GM19238 (cell line): ENCODE measurements at regions not wholly inside any gene's neighbourhood (a gene's known extent, or its start where the extent isn't known, plus 50 kb on each side); places are given as distances from the start of the nearest gene placed in this dataset.
"Not testable (repeated sequence)": the region's sequence is repeated elsewhere in the genome, so short reads cannot be mapped to it uniquely, and the experiment has no call there.

Source experiments
- DNase-seq: peaks from one replicate; pipeline ENCODE4 v3.0.0; 2011; ENCODE audit warnings: low spot score; ENCODE audit not compliant: insufficient read length

DNA sequence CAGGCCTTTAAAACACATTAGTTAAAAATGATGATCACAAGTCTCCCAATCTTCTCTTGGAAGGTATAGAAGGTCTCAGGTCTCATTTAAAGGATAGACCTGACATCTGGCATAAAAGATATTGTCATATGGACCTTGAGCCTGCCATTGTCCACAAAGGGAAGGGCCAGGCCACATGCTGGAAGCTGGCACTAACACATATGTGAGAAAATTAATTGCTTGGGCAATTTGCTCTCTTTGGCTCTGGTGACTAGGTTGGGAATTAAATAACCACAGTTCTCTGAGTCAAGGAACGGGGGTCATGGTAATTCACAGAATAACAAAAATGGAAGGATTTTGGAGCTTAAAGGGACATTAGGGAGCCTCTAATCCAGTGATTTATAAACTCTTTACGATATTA lies 727.3 kb downstream of the BCL11A start:
- DNase-seq: no peak

DNA sequence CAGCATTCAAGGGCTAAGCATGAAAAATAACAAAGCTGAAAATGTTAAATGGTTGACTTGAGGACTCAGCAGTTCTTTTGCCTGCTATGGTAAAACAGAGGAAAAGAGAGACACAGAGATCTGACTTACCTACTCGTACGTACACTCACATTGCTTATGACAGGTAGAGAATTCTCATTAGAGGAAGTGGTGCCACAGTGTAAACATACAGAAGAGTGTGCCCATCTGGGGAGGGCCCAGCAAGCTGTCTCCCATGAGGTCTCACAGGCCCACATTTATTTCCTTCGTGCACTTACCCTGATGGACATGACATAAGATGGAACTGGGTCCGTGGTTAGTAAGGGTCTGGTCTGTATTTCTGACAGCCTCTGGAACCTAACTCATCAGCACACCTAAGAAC lies 729.1 kb downstream of the BCL11A start:
- DNase-seq: no peak

DNA sequence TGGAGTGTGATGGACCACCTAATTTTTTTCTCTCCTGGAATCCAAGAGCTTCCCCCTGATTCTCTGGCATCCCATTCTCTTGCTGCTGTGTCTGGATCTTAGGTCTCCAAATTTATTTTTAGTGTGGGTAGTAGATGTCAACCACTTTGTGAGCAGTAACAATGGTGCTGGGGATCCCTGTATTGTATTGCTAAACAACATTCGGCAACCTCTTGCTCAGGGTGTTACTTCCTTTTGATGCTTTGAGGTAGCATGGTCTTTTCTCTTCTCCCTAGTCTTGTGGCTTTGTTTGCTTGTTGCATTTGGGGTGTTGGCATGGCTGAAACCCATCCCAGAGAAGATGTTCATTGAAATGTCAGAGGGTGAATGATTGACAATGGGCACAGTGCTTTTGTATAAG lies 737.4 kb downstream of the BCL11A start:
- DNase-seq: no peak

DNA sequence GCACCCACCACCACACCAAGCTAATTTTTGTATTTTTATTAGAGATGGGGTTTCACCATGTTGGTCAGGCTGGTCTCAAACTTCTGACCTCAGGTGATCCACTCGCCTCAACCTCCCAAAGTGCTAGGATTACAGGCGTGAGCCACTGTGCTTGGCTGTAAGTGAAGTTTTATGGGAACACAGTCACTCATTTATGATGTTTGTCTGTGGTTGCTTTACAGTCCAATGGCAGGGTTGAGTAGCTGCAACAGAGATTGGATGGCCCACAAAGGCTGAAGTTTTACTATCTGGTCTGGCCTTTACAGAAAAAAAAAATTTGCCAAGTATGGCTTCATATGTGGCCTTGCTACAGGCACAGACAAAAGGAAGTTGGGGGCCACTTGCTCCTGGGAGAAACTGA lies 743.2 kb downstream of the BCL11A start:
- not testable (repeated sequence) for DNase-seq

DNA sequence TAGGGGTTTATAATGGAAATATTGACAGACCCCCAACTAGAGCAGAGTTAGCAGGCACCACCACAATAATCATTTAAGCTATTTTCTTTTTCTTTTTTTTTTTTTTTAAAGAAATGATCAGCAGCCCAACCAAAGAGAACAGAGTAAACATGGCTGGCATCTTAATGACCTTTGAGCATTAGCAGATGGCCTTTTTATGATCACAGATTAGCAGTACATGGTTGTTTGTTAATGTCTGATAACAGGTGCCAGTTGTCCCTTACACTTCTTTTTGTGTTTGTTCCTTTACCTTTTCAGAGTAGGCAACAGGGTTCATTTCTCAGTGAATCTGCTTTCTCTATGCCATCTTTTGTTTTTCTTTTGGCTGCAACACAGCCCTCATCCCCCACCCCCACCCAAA lies 747.0 kb downstream of the BCL11A start:
- DNase-seq: no peak

DNA sequence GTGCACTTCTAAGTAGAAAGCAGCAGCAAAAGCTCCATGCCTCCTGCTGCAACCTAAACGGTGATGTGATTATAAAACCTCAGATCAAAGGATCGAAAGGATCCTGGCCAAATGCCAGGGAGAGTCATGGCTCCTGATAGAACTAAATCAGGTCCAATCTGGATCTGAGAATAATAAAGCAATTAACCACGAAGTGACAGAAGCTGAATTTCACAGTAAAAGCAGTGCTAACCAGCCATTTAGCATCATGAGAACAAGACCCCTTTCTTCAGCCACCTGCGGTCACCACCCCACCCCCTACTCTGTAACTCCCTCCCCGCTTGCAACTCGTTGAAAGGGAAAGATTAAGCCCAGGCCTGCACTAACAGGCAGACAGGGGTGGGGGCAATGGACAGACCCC lies 748.7 kb downstream of the BCL11A start:
- DNase-seq: no peak

DNA sequence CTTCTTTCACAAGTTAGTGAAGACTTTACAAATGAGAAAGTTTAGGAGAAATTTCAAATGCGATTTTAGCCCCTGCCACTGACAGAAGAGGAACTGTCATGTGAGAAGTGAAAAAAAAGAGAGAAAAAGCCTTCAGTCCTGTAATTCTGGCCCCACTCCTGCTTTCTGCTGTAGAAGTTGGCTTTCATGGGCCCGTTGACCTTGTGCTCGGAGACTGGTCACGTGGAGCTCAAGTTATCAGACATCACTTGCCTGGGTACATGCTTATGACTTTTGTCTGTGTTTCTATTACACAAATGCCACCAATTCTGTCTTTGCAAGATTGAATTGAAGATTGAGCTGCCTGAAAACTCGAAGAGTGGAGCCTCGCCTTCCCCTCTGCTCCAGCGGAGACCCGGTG lies 749.9 kb downstream of the BCL11A start:
- DNase-seq: no peak

DNA sequence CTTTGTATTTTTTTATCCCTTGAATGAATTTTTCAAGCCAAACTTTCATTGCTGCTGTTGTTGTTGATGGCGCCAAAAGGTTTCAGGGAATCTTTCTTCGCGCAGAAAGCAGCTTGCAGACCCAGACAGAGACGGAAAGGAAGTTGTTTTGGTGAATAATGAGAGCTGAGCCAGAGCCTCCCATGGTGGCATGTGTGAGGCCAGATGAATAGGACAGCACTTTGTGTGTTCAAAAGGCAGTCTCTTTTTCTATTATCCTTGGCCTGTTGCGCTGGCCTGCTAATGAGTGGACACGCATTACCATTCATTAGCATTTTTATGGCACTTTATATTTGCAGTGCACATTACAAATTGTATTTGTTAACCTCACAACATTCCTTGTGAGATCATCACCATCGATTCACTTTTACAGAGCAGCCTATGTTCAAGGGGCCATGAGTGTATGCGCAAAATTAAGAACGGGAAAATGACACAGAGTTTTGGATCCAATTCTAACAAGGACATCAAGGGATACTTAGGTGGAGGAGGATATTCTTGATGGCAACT lies 754.7 kb downstream of the BCL11A start:
- DNase-seq: no peak

DNA sequence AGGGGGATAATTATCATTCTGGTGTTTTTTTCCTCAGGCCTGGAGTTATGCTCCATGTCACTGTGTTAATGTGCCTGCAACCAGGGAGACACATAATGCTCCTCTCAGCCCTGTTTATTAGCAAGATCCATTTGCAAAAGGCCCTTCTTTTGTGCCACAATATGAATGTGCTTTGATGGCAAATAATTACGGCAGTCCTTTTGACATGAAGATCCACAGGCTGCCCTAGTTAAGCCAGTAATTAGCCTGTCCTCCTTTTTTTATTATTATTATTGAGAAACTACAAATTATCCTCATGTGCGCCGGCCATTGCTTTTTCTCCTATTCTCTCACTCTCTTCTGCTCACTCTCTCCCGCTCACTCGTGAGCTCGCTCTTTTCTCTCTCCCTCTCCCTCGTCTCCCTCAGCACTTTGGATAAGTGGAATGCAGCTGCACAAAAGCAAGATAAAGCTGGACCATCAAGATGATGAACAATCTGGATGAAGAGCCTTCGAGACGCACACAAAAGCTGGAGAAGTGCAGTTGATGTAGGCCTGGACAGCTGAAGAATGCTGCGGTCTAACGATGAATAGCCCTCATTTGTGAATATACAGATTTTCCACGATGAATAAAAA lies 762.3 kb downstream of the BCL11A start:
- DNase-seq: no peak

DNA sequence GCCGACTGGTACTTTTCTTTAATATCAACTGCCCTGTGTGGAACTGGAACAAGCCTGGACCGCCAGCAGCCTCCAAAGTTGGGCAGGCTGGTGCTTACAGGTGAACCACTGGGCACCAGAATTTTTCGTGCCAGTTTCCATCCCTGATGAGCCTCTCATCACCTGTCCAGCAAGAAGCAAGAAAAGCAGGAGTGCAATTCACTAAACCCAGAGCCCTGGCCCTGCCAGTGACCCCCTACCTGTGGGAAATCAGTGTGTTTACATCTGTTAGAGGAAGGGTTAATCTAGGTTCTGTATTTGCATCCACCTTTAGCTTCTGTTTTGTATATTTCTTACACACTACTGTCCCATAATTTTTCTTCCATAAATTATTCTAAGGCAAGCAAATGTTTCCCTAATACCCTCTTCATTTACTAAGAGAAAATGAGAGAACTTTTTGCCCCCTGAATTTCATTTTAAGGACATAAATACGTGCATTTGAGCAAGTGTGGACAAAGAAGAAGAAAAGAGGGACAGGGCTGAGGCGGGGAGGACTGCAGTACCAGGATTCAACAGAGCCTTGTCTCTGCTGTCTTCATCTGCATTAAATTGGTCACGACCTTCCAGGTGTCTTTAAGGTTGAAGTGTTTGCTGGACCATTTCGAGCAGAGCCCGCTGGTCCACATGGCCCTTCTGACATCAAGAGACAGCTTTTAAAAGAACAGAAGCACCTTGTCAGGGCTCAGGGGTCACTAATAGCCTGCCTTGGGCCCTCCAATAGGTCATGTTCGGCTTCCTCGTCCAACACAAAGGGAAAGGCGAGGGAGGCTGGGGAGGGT lies 763.1 kb downstream of the BCL11A start:
- no peak for DNase-seq

DNA sequence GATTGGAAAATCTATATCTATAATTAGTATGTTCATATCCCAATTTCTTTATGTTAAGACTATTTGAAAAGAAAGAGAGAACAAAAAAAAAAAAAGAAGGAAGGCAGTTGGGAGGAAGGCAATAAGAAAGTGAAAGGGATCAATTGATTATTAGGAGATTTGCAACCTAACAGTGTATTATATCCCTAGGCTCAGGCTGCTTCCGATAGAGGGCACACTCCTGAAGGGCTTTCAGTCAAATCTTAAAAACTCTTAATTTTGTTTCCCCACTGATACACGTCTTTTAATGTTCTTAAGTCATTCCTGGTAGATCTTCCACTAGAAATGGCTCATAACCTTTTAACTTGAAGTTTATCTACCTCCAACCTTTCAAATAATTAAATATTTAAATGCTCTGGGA lies 763.9 kb downstream of the BCL11A start:
- no peak for DNase-seq

DNA sequence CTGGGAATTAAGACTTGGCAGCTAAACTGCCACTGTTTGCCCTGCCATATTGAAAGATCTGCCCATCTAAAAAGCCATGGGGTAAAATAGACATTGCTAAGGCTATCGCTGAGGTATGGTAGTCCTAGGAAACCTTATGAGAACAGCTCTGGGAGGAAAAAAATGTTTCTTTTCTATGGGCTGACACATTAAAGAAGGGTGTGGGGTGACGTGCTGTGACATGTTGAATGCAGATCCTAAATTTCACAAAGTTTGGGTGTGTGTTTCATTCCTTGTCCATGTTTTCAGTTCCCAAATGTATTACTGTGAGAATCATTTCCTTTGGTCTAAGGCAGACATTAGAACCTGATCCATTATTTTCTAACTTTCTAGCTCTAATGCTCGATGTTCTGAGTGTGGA lies 766.4 kb downstream of the BCL11A start:
- no peak for DNase-seq

DNA sequence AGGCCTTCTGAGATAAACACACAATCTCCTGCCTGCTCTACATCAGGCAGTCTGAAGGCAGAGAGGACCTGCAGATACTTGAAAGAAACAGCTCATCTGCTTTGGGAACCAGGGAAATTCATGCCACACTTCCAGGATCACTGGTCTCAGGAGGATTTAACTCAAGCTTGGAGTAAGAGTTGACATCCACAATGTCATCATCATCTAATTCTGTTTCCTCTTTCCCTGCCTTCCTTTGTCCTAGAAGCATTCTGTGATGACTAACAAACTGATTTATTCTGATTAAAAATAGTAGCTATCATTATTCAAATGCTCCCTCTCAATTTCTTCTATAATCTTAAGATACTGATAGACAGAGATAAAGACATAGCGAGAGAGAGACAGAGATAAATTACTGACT lies 766.8 kb downstream of the BCL11A start:
- DNase-seq: no peak

DNA sequence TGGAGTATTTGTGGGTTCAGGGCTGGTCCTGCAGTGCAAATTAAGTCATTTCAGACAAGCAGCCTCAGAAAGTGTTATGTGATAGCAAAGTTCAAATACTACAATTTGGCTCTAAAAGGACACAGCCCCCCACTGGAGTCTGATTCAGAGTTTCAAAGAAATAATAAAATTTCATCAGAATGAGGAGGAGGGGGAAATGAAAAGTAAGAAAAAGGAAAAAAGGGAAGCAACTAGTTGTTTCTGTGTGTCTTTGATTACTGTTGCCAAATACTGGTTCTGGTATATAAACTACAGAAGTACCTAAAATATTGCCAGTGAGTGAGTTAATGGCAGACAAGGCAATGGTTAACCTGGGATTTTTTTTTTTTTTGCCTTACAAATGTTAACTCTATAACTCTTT lies 773.9 kb downstream of the BCL11A start:
- no peak for DNase-seq

DNA sequence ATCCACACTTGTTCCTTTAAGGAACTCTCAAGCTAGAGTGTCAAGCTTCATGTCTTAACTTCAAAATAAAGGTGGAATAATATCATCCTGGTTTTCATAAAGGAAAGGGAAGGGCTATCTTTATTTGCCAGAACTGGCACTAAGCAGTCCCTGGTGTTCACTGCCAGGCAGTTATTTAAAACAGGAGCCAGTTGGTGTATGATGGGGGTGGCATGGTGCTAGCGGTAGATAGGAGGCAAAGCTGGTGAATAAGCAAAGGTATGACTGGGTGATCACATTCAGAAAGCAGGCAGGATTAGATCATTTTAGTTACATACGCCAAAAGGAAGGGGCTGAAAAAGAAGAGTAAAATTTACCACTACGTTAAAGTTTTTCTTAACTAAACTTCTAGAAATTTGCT lies 776.3 kb downstream of the BCL11A start:
- no peak for DNase-seq

DNA sequence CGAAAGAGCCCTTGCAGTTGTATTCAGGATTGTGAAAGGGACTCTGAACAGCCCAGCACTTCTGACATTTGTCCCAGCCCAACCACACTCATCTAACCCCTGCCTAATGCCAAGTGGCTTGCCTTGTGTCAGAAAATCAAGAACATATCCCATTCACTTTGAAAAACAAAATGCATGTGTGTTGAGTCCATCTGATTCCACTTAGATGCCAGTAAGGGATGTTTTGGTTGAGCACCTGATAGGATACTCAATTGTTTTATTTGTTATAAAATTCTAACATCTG lies 776.8 kb downstream of the BCL11A start:
- DNase-seq: no peak

DNA sequence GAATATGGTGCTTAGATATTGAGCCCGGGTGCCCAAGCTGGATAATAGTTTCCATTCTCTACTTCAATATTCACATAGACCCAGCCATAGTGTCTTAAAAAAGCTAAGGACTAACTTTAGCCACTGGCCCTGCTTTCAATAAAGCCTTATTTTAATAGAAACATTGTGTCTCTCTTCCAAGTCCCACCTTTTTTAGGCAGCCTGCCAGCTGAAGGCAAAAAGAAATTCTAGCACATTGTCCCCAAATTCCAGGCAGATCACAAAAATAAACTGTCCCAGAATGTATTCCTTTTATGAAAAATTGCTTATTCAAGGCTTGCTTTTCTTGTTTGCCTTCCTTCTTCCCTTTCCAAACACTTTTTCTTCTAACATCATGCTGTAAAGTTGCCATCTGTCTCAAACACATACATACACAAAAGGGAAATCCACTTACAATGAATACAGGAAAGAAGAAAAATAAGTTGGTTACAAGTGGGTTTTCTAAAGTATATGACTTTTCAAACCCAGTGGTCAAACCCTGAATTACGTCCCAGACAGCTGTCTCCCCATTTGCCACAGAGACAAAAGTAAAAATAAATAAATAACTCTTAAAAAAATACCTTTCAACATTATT lies 778.5 kb downstream of the BCL11A start:
- DNase-seq: no peak

DNA sequence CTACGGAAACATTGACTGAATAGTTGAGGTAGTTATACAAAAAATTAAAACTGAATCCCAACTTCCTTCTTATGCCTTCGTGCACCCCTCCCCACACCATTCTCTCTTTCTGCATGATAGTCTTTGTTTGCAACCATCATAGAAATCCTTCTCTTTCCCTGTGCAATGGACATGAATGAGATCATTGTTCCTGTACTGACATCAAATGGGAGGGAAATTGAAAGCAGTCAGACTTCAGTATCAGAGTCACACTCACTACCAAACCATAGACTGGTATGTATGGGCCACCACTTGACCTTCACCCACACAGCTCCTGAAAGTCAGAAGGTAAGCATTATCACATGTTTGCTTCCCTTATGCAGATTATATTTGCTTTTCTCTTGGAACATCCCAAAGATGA lies 782.8 kb downstream of the BCL11A start:
- no peak for DNase-seq

DNA sequence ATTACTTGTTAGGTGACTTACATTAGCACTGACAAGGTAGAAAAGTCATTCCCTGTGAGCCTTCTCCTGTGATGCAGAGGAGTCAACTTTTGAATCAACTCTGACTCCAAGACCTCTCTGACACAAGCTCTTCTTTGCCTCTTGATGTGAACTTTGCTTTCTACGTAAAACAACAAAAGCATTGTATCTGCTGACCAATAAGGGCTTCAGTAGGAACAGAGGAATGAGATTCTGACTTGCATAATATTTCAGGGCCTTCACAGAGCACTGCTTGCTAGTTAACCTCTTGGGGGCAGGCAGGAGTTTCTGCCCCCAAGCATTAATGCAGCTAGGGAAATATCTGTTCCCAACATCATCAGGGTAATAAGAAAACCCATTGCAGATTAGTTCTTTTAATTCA lies 791.5 kb downstream of the BCL11A start:
- DNase-seq: no peak

DNA sequence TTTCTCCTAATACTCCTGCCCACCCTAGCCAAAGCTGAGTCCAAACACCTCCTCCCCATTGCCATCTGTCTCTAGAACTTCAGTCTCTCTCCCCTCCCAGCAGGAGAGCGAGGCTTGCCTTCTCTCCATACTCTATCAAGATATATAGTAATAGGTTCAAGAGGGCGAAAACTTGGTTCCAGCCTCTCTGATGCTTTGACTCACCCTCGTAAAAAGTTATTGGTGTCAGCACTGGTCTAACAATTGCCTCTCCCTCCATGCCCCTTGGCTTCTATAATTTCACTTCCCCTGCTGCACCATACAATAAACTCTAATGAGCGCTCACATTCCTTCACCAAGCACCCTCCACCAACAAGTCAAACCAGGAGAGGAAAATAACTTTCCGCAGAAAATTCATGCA lies 797.3 kb downstream of the BCL11A start:
- DNase-seq: no peak

DNA sequence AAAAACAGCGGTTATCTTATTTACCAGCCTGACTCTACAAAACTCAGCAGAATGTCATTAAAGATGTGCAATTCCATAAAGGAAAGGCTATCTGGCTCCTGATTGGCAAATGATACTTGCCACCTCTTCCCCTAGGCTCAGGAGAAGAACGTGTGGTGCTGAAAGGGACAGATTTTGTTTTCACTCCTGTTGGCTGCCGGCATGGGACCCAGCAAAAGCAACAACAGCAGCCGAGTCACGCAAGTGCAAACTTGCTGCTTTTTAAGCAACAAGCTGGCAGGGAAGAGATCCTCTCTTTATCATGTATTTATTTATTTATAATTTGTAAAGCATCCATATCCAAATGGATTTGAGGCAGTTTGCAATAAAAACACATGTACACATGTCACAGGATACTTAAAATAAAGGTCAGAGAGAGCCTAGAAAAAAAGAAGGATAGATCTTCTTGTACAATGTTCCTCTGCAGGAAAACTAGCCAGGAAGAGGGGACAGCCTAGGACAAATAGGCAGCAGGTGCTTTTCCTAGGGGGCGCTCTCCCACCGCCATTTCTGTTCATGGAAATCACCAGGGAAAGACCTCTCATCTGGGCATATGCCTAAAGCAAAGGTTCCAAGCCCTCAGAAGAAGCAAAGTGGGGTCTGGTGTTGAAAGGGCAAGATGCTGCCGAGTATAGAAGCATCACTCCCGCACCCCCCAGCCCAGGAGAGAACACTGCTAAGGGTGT lies 799.3 kb downstream of the BCL11A start:
- no peak for DNase-seq

DNA sequence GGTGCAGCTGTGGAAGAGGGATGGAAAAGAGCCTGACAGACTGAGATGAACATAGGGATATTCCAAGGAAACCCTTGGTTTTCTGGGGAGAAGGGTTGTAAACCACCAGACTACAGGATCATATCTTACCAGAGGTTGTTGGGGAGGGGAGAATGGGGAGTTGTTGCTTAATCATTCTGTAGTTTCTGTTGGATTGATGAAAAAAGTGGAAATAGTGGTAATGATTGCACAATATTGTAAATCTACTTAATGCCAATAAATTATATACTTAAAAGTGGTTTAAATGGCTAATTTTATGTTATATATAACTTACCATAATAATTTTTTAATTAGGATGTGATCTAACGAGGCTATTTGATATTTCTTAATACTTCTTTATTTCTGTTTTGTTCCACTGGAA lies 800.9 kb downstream of the BCL11A start:
- no peak for DNase-seq
